ENCODE measurements at regions not wholly inside any gene's neighbourhood (a gene's known extent, or its start where the extent isn't known, plus 50 kb on each side); places are given as distances from the start of the nearest gene placed in this dataset.
"Not testable (repeated sequence)": the region's sequence is repeated elsewhere in the genome, so short reads cannot be mapped to it uniquely, and the experiment has no call there.

GRCh38 chr11:69219991-69220390 lies 64.3 kb downstream of the SMIM38 start:
- DNase-seq (ENCODE audit: low spot score), result no peak

- DNase-seq (ENCODE audit: low spot score), result peak; percentile 70
Measured at GRCh38 chr11:69220561-69221051, 64.9 kb downstream of the SMIM38 start.

GRCh38 chr11:69221086-69221485 lies 65.4 kb downstream of the SMIM38 start:
- no peak for DNase-seq (ENCODE audit: low spot score)

GRCh38 chr11:69221636-69222035 lies 65.9 kb downstream of the SMIM38 start:
- not testable (repeated sequence) for DNase-seq (ENCODE audit: low spot score)

GRCh38 chr11:69227271-69227670 lies 66.7 kb upstream of the MYEOV start:
- no peak for DNase-seq (ENCODE audit: low spot score)

- DNase-seq (ENCODE audit: low spot score), result no peak
Measured at GRCh38 chr11:69229511-69229910, 64.4 kb upstream of the MYEOV start.

GRCh38 chr11:69230856-69231425 lies 63.0 kb upstream of the MYEOV start:
- DNase-seq (ENCODE audit: low spot score), result no peak

GRCh38 chr11:69231466-69232018 lies 62.4 kb upstream of the MYEOV start:
- no peak for DNase-seq (ENCODE audit: low spot score)

- DNase-seq (ENCODE audit: low spot score), result no peak
Measured at GRCh38 chr11:69232821-69233743, 60.9 kb upstream of the MYEOV start.

GRCh38 chr11:69233744-69234570 lies 60.0 kb upstream of the MYEOV start:
- no peak for DNase-seq (ENCODE audit: low spot score)

GRCh38 chr11:69234740-69235710 lies 58.9 kb upstream of the MYEOV start:
- DNase-seq (ENCODE audit: low spot score), result no peak

GRCh38 chr11:69238573-69239351 lies 55.2 kb upstream of the MYEOV start:
- DNase-seq (ENCODE audit: low spot score), result no peak

GRCh38 chr11:69239641-69240040 lies 54.3 kb upstream of the MYEOV start:
- DNase-seq (ENCODE audit: low spot score), result no peak

- peak; percentile 47 for DNase-seq (ENCODE audit: low spot score)
Measured at GRCh38 chr11:69240332-69241074, 53.5 kb upstream of the MYEOV start.

- DNase-seq (ENCODE audit: low spot score), result no peak
Measured at GRCh38 chr11:69241075-69241740, 52.7 kb upstream of the MYEOV start.

GRCh38 chr11:69241844-69242243 lies 52.1 kb upstream of the MYEOV start:
- no peak for DNase-seq (ENCODE audit: low spot score)

GRCh38 chr11:69242266-69242920 lies 51.6 kb upstream of the MYEOV start:
- no peak for DNase-seq (ENCODE audit: low spot score)

GRCh38 chr11:69243496-69244200 lies 50.3 kb upstream of the MYEOV start:
- DNase-seq (ENCODE audit: low spot score), result no peak
